ENCODE measurements at regions not wholly inside any gene's neighbourhood (a gene's known extent, or its start where the extent isn't known, plus 50 kb on each side); places are given as distances from the start of the nearest gene placed in this dataset.

DNA sequence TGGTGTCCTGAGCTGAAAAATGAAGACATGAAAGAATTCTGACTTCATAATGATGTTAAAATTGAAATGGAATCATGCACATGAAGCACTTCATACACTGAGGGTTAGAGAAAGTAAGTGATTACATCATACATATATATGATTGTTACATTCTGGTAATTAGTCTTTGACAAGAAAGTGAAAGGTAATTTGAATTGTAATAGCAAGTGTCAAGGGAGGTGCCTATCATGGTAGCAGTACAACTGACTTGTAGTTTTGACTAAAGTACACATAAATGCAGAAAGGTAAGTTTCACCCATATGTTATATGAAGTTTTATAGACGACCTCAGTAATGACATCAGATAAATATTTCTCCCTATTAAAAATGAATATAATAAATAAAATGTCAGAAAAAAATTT, 1325.0 kb upstream of the GOT2 start:
- TF ChIP-seq, protein P1, sequence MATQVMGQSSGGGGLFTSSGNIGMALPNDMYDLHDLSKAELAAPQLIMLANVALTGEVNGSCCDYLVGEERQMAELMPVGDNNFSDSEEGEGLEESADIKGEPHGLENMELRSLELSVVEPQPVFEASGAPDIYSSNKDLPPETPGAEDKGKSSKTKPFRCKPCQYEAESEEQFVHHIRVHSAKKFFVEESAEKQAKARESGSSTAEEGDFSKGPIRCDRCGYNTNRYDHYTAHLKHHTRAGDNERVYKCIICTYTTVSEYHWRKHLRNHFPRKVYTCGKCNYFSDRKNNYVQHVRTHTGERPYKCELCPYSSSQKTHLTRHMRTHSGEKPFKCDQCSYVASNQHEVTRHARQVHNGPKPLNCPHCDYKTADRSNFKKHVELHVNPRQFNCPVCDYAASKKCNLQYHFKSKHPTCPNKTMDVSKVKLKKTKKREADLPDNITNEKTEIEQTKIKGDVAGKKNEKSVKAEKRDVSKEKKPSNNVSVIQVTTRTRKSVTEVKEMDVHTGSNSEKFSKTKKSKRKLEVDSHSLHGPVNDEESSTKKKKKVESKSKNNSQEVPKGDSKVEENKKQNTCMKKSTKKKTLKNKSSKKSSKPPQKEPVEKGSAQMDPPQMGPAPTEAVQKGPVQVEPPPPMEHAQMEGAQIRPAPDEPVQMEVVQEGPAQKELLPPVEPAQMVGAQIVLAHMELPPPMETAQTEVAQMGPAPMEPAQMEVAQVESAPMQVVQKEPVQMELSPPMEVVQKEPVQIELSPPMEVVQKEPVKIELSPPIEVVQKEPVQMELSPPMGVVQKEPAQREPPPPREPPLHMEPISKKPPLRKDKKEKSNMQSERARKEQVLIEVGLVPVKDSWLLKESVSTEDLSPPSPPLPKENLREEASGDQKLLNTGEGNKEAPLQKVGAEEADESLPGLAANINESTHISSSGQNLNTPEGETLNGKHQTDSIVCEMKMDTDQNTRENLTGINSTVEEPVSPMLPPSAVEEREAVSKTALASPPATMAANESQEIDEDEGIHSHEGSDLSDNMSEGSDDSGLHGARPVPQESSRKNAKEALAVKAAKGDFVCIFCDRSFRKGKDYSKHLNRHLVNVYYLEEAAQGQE (IDR thresholded peaks at IDR 0.05; ENCODE audit: low read depth), result no peak
- no peak for TF ChIP-seq YY1 (IDR thresholded peaks at IDR 0.05; ENCODE audit: low read depth)
- TF ChIP-seq NFIC (IDR thresholded peaks at IDR 0.05), result no peak
- TF ChIP-seq ZBTB7A (IDR thresholded peaks at IDR 0.05; ENCODE audit: low read depth), result no peak
- TF ChIP-seq, protein P2, sequence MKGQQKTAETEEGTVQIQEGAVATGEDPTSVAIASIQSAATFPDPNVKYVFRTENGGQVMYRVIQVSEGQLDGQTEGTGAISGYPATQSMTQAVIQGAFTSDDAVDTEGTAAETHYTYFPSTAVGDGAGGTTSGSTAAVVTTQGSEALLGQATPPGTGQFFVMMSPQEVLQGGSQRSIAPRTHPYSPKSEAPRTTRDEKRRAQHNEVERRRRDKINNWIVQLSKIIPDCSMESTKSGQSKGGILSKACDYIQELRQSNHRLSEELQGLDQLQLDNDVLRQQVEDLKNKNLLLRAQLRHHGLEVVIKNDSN (IDR thresholded peaks at IDR 0.05), result no peak
- no peak for TF ChIP-seq FOXM1 (IDR thresholded peaks at IDR 0.05; ENCODE audit: borderline replicate concordance, low read depth)
- TF ChIP-seq RAD21 (IDR thresholded peaks at IDR 0.05; ENCODE audit: low read depth), result no peak
- TF ChIP-seq EP300 (IDR thresholded peaks at IDR 0.05; ENCODE audit: borderline replicate concordance), result no peak
- no peak for TF ChIP-seq TAF1 (IDR thresholded peaks at IDR 0.05; ENCODE audit: low read depth)
- TF ChIP-seq TEAD4 (IDR thresholded peaks at IDR 0.05), result no peak
